ENCODE measurements at regions not wholly inside any gene's neighbourhood (a gene's known extent, or its start where the extent isn't known, plus 50 kb on each side); places are given as distances from the start of the nearest gene placed in this dataset.

DNA sequence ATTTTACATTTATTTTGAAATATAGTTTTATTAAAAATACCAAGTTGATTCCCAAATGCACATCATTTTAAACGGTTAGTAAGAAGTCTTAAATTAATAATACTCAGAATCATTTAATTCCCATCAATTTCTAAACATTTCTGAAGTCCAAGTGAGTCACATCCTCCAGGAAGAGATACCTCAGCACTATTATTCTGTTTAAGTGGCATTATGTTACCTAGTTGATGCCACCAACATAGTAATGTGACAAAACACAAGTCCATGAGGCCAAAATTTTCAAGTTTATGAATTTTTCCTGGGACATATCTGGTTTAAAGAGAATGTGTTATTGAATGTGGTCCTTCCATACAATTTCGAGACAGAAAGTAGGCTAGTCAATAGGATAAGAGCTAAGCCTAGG lies 1348.3 kb upstream of the CDH9 start:
- no peak overlapping the region for H2AFZ ChIP-seq
- TF ChIP-seq, protein P1, sequence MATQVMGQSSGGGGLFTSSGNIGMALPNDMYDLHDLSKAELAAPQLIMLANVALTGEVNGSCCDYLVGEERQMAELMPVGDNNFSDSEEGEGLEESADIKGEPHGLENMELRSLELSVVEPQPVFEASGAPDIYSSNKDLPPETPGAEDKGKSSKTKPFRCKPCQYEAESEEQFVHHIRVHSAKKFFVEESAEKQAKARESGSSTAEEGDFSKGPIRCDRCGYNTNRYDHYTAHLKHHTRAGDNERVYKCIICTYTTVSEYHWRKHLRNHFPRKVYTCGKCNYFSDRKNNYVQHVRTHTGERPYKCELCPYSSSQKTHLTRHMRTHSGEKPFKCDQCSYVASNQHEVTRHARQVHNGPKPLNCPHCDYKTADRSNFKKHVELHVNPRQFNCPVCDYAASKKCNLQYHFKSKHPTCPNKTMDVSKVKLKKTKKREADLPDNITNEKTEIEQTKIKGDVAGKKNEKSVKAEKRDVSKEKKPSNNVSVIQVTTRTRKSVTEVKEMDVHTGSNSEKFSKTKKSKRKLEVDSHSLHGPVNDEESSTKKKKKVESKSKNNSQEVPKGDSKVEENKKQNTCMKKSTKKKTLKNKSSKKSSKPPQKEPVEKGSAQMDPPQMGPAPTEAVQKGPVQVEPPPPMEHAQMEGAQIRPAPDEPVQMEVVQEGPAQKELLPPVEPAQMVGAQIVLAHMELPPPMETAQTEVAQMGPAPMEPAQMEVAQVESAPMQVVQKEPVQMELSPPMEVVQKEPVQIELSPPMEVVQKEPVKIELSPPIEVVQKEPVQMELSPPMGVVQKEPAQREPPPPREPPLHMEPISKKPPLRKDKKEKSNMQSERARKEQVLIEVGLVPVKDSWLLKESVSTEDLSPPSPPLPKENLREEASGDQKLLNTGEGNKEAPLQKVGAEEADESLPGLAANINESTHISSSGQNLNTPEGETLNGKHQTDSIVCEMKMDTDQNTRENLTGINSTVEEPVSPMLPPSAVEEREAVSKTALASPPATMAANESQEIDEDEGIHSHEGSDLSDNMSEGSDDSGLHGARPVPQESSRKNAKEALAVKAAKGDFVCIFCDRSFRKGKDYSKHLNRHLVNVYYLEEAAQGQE (IDR thresholded peaks at IDR 0.05; ENCODE audit: unreplicated experiment) = no peak
- TF ChIP-seq STAT1 (IDR thresholded peaks at IDR 0.05; ENCODE audit: unreplicated experiment) (no peak), JUNB (IDR thresholded peaks at IDR 0.05; ENCODE audit: unreplicated experiment) (no peak), NANOG (IDR thresholded peaks at IDR 0.05; ENCODE audit: borderline replicate concordance) (no peak), EZH2phosphoT487 (IDR thresholded peaks at IDR 0.05; ENCODE audit: unreplicated experiment) (no peak), POLR2AphosphoS5 (IDR thresholded peaks at IDR 0.05; ENCODE audit: low read depth) (no peak), CREB1 (CRISPR knock-in tag; IDR thresholded peaks at IDR 0.05; ENCODE audit: low read depth) (no peak), EZH2 (IDR thresholded peaks at IDR 0.05; ENCODE audit: low read depth, unreplicated experiment) (no peak), ZNF331 (CRISPR knock-in tag; IDR thresholded peaks at IDR 0.05; ENCODE audit: low read depth) (no peak), ZNF114 (CRISPR knock-in tag; IDR thresholded peaks at IDR 0.05) (no peak)
- TF ChIP-seq, protein P2, sequence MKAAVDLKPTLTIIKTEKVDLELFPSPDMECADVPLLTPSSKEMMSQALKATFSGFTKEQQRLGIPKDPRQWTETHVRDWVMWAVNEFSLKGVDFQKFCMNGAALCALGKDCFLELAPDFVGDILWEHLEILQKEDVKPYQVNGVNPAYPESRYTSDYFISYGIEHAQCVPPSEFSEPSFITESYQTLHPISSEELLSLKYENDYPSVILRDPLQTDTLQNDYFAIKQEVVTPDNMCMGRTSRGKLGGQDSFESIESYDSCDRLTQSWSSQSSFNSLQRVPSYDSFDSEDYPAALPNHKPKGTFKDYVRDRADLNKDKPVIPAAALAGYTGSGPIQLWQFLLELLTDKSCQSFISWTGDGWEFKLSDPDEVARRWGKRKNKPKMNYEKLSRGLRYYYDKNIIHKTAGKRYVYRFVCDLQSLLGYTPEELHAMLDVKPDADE (IDR thresholded peaks at IDR 0.05) = no peak
- TF ChIP-seq, protein P3, sequence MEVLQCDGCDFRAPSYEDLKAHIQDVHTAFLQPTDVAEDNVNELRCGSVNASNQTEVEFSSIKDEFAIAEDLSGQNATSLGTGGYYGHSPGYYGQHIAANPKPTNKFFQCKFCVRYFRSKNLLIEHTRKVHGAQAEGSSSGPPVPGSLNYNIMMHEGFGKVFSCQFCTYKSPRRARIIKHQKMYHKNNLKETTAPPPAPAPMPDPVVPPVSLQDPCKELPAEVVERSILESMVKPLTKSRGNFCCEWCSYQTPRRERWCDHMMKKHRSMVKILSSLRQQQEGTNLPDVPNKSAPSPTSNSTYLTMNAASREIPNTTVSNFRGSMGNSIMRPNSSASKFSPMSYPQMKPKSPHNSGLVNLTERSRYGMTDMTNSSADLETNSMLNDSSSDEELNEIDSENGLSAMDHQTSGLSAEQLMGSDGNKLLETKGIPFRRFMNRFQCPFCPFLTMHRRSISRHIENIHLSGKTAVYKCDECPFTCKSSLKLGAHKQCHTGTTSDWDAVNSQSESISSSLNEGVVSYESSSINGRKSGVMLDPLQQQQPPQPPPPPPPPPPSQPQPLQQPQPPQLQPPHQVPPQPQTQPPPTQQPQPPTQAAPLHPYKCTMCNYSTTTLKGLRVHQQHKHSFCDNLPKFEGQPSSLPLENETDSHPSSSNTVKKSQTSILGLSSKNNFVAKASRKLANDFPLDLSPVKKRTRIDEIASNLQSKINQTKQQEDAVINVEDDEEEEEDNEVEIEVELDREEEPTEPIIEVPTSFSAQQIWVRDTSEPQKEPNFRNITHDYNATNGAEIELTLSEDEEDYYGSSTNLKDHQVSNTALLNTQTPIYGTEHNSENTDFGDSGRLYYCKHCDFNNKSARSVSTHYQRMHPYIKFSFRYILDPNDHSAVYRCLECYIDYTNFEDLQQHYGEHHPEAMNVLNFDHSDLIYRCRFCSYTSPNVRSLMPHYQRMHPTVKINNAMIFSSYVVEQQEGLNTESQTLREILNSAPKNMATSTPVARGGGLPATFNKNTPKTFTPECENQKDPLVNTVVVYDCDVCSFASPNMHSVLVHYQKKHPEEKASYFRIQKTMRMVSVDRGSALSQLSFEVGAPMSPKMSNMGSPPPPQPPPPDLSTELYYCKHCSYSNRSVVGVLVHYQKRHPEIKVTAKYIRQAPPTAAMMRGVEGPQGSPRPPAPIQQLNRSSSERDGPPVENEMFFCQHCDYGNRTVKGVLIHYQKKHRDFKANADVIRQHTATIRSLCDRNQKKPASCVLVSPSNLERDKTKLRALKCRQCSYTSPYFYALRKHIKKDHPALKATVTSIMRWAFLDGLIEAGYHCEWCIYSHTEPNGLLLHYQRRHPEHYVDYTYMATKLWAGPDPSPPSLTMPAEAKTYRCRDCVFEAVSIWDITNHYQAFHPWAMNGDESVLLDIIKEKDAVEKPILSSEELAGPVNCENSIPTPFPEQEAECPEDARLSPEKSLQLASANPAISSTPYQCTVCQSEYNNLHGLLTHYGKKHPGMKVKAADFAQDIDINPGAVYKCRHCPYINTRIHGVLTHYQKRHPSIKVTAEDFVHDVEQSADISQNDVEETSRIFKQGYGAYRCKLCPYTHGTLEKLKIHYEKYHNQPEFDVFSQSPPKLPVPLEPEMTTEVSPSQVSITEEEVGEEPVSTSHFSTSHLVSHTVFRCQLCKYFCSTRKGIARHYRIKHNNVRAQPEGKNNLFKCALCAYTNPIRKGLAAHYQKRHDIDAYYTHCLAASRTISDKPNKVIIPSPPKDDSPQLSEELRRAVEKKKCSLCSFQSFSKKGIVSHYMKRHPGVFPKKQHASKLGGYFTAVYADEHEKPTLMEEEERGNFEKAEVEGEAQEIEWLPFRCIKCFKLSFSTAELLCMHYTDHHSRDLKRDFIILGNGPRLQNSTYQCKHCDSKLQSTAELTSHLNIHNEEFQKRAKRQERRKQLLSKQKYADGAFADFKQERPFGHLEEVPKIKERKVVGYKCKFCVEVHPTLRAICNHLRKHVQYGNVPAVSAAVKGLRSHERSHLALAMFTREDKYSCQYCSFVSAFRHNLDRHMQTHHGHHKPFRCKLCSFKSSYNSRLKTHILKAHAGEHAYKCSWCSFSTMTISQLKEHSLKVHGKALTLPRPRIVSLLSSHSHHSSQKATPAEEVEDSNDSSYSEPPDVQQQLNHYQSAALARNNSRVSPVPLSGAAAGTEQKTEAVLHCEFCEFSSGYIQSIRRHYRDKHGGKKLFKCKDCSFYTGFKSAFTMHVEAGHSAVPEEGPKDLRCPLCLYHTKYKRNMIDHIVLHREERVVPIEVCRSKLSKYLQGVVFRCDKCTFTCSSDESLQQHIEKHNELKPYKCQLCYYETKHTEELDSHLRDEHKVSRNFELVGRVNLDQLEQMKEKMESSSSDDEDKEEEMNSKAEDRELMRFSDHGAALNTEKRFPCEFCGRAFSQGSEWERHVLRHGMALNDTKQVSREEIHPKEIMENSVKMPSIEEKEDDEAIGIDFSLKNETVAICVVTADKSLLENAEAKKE (CRISPR knock-in tag; IDR thresholded peaks at IDR 0.05) = no peak
- TF ChIP-seq, protein P4, sequence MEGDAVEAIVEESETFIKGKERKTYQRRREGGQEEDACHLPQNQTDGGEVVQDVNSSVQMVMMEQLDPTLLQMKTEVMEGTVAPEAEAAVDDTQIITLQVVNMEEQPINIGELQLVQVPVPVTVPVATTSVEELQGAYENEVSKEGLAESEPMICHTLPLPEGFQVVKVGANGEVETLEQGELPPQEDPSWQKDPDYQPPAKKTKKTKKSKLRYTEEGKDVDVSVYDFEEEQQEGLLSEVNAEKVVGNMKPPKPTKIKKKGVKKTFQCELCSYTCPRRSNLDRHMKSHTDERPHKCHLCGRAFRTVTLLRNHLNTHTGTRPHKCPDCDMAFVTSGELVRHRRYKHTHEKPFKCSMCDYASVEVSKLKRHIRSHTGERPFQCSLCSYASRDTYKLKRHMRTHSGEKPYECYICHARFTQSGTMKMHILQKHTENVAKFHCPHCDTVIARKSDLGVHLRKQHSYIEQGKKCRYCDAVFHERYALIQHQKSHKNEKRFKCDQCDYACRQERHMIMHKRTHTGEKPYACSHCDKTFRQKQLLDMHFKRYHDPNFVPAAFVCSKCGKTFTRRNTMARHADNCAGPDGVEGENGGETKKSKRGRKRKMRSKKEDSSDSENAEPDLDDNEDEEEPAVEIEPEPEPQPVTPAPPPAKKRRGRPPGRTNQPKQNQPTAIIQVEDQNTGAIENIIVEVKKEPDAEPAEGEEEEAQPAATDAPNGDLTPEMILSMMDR (conservative IDR thresholded peaks at IDR 0.05; ENCODE audit: low read depth in 2 of 2) = no peak
- H3K4me3 Mint-ChIP-seq = no peak overlapping the region
- H3K4me2 ChIP-seq = no peak overlapping the region
- no peaks in the 10 kb centered on the region for H3K36me3 ChIP-seq (ENCODE audit: insufficient read depth)
- H3K4me3 ChIP-seq = no peak overlapping the region
- H3K9me3 Mint-ChIP-seq = no peaks in the 10 kb centered on the region
- no peak overlapping the region for H3K27ac Mint-ChIP-seq
- no peaks in the 10 kb centered on the region for H3K27me3 ChIP-seq (ENCODE audit: insufficient read depth)
- peaks cover 12% of the 10 kb centered on the region for H3K4me1 Mint-ChIP-seq
- no peak for DNase-seq (ENCODE audit: low spot score)
- H3K27me3 Mint-ChIP-seq (ENCODE audit: insufficient read depth, low read depth, poor library complexity) = no peaks in the 10 kb centered on the region
- H3F3A ChIP-seq (replicated peaks; ENCODE audit: low read depth) = no peaks in the 10 kb centered on the region
- no peak for ATAC-seq
- H3K9me2 ChIP-seq (ENCODE audit: insufficient read depth) = no peaks in the 10 kb centered on the region
- no peaks in the 10 kb centered on the region for H3K79me2 ChIP-seq (replicated peaks; ENCODE audit: insufficient read depth)
- H3K27ac ChIP-seq (ENCODE audit: low read depth) = no peak overlapping the region
- no peaks in the 10 kb centered on the region for H4K20me1 ChIP-seq (replicated peaks; ENCODE audit: insufficient read depth)
- no peaks in the 10 kb centered on the region for H3K36me3 Mint-ChIP-seq (ENCODE audit: low read depth)
- H3K4me1 ChIP-seq (ENCODE audit: insufficient read depth) = peaks cover 11% of the 10 kb centered on the region

Measured in GM23338 (cell line).